Heart left ventricle (tissue), 13 donors: ENCODE measurements at regions not wholly inside any gene's neighbourhood (a gene's known extent, or its start where the extent isn't known, plus 50 kb on each side); places are given as distances from the start of the nearest gene placed in this dataset.

ENCODE experiments used
- POLR2A ChIP-seq, 2 donors: fragments of 450-650 bp; IDR thresholded peaks; one replicate each; pipeline ENCODE4 v1.6.1; 2017; ENCODE audit warnings: antibody characterized with exemption in 2 of 2, mild to moderate bottlenecking in 2 of 2, moderate library complexity in 2 of 2
- TF ChIP-seq, protein P1 (sequence below), 12 donors: fragments of 200-600 bp; sonication (generic) in 4 of 12; IDR thresholded peaks; one replicate each; pipeline versions ENCODE4 v1.5.0 to v1.8.0; 2018 to 2022; ENCODE audit warnings: antibody characterized with exemption in 12 of 12, mild to moderate bottlenecking in 5 of 12
- donor health status: ischemic (EF 13 %, LVEDD 7.1; RV severe dilation, severe dysfunction).
- donor health status: DM: no; HTN: yes; CAD: no.
- donor health status: DM: no; HTN: no; CAD: no.
- donor health status: ischemic (EF 25% LVEDD 6.9; RV normal size, moderate dysfunction).
- donor health status: ischemic (EF 25% LVEDD 5.7; RV mildly dilated, moderate dysfunction).
- donor health status: ischemic (EF 35%, LVEDD 5.7; RV mildly dilated, moderate dysfunction).
- donor health status: nonischemic (EF 11% LVEDD 7.7; RV severe dilation, severe dysfunction).
- donor health status: DM: yes; HTN: yes; CAD: no.
- donor health status: PGD.
- donor health status: ischemic (EF 29% LVEDD 5.4; RV normal size, mild dysfunction).
- donor health status: nonischemic (EF 23%, LVEDD 6.1; RV moderate dilation, normal function).

GRCh38 chr3:194935632-194936470 is 250.2 kb downstream of the FAM43A start:
- TF ChIP-seq, protein P1, sequence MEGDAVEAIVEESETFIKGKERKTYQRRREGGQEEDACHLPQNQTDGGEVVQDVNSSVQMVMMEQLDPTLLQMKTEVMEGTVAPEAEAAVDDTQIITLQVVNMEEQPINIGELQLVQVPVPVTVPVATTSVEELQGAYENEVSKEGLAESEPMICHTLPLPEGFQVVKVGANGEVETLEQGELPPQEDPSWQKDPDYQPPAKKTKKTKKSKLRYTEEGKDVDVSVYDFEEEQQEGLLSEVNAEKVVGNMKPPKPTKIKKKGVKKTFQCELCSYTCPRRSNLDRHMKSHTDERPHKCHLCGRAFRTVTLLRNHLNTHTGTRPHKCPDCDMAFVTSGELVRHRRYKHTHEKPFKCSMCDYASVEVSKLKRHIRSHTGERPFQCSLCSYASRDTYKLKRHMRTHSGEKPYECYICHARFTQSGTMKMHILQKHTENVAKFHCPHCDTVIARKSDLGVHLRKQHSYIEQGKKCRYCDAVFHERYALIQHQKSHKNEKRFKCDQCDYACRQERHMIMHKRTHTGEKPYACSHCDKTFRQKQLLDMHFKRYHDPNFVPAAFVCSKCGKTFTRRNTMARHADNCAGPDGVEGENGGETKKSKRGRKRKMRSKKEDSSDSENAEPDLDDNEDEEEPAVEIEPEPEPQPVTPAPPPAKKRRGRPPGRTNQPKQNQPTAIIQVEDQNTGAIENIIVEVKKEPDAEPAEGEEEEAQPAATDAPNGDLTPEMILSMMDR (IDR thresholded peaks at IDR 0.05) = no peak
- TF ChIP-seq POLR2A (IDR thresholded peaks at IDR 0.05) = no peak
